ENCODE measurements at regions not wholly inside any gene's neighbourhood (a gene's known extent, or its start where the extent isn't known, plus 50 kb on each side); places are given as distances from the start of the nearest gene placed in this dataset.

DNA sequence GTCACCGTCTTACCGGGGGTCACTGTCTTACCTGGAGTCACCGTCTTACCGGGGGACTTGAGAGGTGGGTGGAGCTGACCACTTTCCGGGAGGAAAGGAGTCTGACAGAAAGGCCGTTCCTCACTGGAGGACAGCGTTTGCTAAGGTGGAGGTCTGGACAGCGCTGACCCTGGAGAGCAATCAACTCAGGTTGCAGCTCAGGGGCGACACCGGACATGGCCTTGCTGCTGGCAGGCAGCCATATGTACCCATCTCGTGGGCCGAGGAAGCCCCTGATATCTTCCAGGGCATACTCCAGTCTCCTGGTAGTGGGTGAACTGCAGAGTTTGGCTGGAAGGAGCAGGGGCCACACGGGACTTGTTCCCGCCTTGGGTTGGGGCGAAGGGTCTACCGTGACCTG is 234.6 kb upstream of the MYT1L start:
- H3K4me1 ChIP-seq (ENCODE audit: control insufficient read depth, insufficient read depth, low read length) = no peaks in the 10 kb centered on the region
- H3K36me3 ChIP-seq (ENCODE audit: control insufficient read depth, insufficient read depth, low read length) = no peaks in the 10 kb centered on the region
- H3K4me3 ChIP-seq (ENCODE audit: low read length) = no peak overlapping the region
- H3K27me3 ChIP-seq (ENCODE audit: control insufficient read depth, insufficient read depth, low read length) = no peaks in the 10 kb centered on the region
- no peak overlapping the region for H3K27ac ChIP-seq (ENCODE audit: low read depth, low read length)
- H3K9ac ChIP-seq (ENCODE audit: low read length) = no peak overlapping the region

DNA sequence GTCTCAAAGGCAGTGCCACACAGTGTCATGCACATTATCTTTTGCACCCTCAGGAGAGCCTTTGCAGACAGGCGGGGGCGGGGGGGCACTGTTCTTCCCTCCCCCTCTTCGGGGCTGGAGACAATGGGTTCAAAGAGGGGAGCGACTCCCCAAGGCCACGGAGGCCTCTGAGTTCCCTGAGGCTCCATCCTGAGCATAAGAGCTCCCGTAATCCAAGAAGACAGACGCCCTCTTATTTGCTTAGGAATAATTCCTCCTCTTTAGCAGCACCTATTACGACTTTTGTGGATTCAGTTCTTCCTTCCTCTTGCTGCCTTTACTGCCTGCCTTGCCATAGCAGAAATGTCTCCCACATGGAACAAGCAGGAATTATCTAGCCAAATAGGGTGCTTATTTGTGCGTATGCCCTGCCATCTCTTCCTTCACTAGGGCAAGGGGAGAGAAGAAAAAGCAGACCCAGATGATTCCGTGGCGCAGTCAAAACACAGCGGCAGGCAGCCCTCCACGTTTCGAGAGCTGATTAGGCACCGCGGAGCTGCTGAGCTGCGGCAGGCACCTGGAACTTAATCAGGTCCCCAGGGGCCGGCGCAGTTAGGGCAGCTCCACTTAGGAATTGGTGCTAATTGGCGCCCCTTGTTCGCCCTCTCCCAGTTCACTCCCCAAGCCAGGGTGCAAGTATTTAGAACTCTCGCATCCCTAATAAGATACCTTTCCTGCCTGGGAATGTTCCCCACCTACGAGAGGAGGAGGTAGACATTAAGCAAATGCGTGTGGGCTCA is 233.4 kb upstream of the MYT1L start:
- Histone ChIP-seq H3K4me3 (ENCODE audit: low read length) (no peak overlapping the region), H3K27me3 (ENCODE audit: control insufficient read depth, insufficient read depth, low read length) (no peaks in the 10 kb centered on the region), H3K9ac (ENCODE audit: low read length) (no peak overlapping the region), H3K4me1 (ENCODE audit: control insufficient read depth, insufficient read depth, low read length) (no peaks in the 10 kb centered on the region), H3K36me3 (ENCODE audit: control insufficient read depth, insufficient read depth, low read length) (no peaks in the 10 kb centered on the region), H3K27ac (ENCODE audit: low read depth, low read length) (no peak overlapping the region)

DNA sequence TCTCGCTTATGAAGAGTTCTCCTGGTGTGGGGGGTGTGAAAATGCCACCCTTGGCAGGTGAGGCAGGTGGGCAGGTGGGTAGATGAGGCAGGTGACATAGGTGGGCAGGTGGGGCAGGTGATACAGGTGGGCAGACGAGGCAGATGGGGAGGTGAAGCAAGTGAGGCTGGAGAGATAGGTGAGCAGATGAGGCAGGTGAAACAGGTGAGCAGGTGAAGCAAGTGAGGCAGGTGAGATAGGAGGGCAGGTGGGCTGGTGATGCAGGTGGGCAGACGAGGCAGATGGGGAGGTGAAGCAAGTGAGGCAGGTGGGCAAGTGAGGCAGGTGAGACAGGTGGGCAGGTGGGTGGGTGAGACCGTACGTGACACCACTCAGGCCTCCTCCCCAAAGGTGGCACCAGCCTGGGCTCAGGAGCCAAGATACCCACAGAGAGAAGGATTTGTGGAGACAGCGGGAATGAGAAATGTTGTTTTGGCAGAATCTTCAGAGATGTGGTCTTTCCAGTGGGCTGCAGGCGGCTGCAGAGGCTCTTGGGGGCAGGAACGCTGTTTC is 232.3 kb upstream of the MYT1L start:
- no peak overlapping the region for H3K4me3 ChIP-seq (ENCODE audit: low read length)
- no peak overlapping the region for H3K9ac ChIP-seq (ENCODE audit: low read length)
- no peaks in the 10 kb centered on the region for H3K4me1 ChIP-seq (ENCODE audit: control insufficient read depth, insufficient read depth, low read length)
- H3K27ac ChIP-seq (ENCODE audit: low read depth, low read length) = no peak overlapping the region
- H3K27me3 ChIP-seq (ENCODE audit: control insufficient read depth, insufficient read depth, low read length) = no peaks in the 10 kb centered on the region
- H3K36me3 ChIP-seq (ENCODE audit: control insufficient read depth, insufficient read depth, low read length) = no peaks in the 10 kb centered on the region

- no peaks in the 10 kb centered on the region for H3K36me3 ChIP-seq (ENCODE audit: control insufficient read depth, insufficient read depth, low read length)
- no peak overlapping the region for H3K27ac ChIP-seq (ENCODE audit: low read depth, low read length)
- H3K4me1 ChIP-seq (ENCODE audit: control insufficient read depth, insufficient read depth, low read length) = no peaks in the 10 kb centered on the region
- H3K9ac ChIP-seq (ENCODE audit: low read length) = no peak overlapping the region
- H3K4me3 ChIP-seq (ENCODE audit: low read length) = no peak overlapping the region
- no peaks in the 10 kb centered on the region for H3K27me3 ChIP-seq (ENCODE audit: control insufficient read depth, insufficient read depth, low read length)
Observed at GRCh38 chr2:2562867-2563266, 231.8 kb upstream of the MYT1L start.

DNA sequence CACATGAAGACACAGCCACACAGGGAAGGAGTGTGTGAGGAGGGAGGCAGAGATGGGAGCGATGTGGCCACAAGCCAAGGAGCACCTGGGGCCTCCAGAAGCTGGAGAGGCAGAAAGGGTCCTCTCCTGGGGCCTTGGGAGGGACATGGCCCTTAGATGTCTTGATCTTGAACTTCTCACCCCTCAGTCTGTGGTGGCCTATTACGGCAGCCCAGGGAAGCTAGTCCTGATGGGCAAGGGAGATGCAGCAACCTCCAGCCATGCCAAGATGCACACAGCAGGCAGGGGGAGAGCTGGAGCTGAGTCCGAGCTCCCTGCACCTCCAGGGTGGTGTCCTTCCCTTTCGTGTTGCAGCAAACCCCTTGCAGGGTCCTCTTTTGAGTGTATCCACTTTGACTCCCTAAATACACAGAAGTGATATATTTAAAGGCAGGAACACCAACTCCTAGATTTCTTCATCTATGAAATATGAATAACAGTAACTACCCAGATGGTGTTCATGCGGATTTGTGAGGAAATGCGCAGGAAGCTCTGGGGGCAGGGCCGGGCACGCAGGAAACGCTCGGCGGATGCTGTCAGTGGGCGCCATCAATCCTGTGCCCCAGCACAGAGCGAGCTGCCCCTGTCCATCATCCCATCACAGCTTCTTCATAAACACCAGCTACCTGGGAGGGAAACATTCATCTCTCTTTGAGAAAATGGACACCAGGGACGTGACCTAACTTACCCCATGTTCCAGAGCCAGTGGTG is 230.4 kb upstream of the MYT1L start:
- Histone ChIP-seq H3K9ac (ENCODE audit: low read length) (no peak overlapping the region), H3K27ac (ENCODE audit: low read depth, low read length) (no peak overlapping the region), H3K4me3 (ENCODE audit: low read length) (no peak overlapping the region), H3K27me3 (ENCODE audit: control insufficient read depth, insufficient read depth, low read length) (no peaks in the 10 kb centered on the region), H3K4me1 (ENCODE audit: control insufficient read depth, insufficient read depth, low read length) (no peaks in the 10 kb centered on the region), H3K36me3 (ENCODE audit: control insufficient read depth, insufficient read depth, low read length) (no peaks in the 10 kb centered on the region)

DNA sequence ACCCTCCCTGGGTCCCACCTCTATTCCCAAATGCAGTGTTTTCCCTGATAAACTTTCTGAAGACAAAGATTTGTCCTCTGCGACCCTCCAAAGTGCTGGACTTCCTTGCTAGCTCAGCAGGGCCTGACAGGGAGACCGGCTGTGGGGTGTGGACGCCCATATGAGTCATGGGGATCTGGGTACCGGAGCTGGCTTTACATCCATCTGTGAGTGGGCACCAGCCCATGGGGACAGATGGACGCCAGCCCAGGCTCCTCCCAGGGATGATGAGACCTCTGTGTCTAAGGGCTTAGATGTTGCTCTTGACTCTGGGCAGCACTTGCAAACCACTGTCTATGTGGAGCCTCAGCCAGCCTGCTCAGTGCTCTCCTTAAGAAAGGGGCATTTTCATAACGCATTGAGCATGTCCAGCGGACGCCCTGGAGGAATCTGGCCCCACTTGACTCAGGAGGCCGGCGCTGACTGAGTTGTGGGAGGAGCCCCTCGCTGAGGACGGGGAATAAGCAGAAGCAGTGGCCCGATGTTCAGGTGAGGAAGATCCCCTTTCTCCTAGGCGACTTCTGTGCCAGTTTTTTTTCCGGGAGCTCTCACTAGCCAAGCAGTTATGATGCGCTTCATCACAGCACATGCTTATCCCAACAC is 229.4 kb upstream of the MYT1L start:
- Histone ChIP-seq H3K4me1 (ENCODE audit: control insufficient read depth, insufficient read depth, low read length) (no peaks in the 10 kb centered on the region), H3K27me3 (ENCODE audit: control insufficient read depth, insufficient read depth, low read length) (no peaks in the 10 kb centered on the region), H3K4me3 (ENCODE audit: low read length) (no peak overlapping the region), H3K36me3 (ENCODE audit: control insufficient read depth, insufficient read depth, low read length) (no peaks in the 10 kb centered on the region), H3K27ac (ENCODE audit: low read depth, low read length) (no peak overlapping the region), H3K9ac (ENCODE audit: low read length) (no peak overlapping the region)

- Histone ChIP-seq H3K27me3 (ENCODE audit: control insufficient read depth, insufficient read depth, low read length) (no peaks in the 10 kb centered on the region), H3K9ac (ENCODE audit: low read length) (no peak overlapping the region), H3K4me3 (ENCODE audit: low read length) (no peak overlapping the region), H3K4me1 (ENCODE audit: control insufficient read depth, insufficient read depth, low read length) (no peaks in the 10 kb centered on the region), H3K27ac (ENCODE audit: low read depth, low read length) (no peak overlapping the region), H3K36me3 (ENCODE audit: control insufficient read depth, insufficient read depth, low read length) (no peaks in the 10 kb centered on the region)
Observed at GRCh38 chr2:2558476-2558875, 227.4 kb upstream of the MYT1L start.

GRCh38 chr2:2557475-2557874 is 226.4 kb upstream of the MYT1L start:
- Histone ChIP-seq H3K36me3 (ENCODE audit: control insufficient read depth, insufficient read depth, low read length) (no peaks in the 10 kb centered on the region), H3K9ac (ENCODE audit: low read length) (no peak overlapping the region), H3K27ac (ENCODE audit: low read depth, low read length) (no peak overlapping the region), H3K4me1 (ENCODE audit: control insufficient read depth, insufficient read depth, low read length) (no peaks in the 10 kb centered on the region), H3K4me3 (ENCODE audit: low read length) (no peak overlapping the region), H3K27me3 (ENCODE audit: control insufficient read depth, insufficient read depth, low read length) (no peaks in the 10 kb centered on the region)

DNA sequence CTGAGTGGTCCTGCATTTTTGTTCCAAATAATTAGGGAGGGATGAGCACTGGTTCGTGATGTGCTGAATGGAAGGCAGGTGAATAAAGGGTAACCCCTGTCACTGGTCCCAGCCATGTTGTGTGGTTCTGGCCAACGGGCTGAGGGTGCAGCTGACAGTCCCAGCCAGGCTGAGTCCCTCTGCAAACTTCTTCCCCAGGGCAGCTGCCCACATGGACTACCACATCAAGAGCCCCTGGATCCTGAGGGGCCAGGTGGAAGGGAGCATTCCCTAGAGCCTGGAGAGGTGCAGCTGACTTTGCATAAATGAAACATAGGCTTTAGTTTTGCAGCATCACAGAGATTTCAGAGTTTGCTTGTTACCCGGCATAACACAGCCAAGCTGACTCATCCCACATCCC is 219.8 kb upstream of the MYT1L start:
- Histone ChIP-seq H3K27ac (ENCODE audit: low read depth, low read length) (no peak overlapping the region), H3K4me3 (ENCODE audit: low read length) (no peak overlapping the region), H3K36me3 (ENCODE audit: control insufficient read depth, insufficient read depth, low read length) (no peaks in the 10 kb centered on the region), H3K4me1 (ENCODE audit: control insufficient read depth, insufficient read depth, low read length) (no peaks in the 10 kb centered on the region), H3K27me3 (ENCODE audit: control insufficient read depth, insufficient read depth, low read length) (no peaks in the 10 kb centered on the region), H3K9ac (ENCODE audit: low read length) (no peak overlapping the region)

- H3K9ac ChIP-seq (ENCODE audit: low read length) = no peak overlapping the region
- no peaks in the 10 kb centered on the region for H3K4me1 ChIP-seq (ENCODE audit: control insufficient read depth, insufficient read depth, low read length)
- H3K27ac ChIP-seq (ENCODE audit: low read depth, low read length) = no peak overlapping the region
Observed at GRCh38 chr2:2547911-2548310, 216.8 kb upstream of the MYT1L start.

DNA sequence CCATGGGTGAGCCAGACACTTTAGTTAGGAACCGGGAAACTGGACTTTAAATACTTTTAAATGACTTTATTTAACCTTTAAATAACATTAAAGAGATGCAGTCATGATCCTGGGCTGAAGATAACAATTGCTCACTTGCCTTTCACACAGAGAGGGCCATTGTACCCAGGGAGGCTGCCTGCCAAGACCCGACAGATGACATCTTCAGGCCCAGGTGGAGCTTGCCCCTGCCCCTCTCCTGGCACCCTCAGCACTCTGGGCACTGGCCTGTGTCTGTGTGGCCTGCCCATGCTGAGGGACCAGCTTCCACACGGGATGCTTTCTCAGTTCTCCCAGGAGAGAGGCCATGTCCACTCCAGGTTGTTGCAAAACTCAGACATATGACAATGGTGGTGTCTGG is 216.4 kb upstream of the MYT1L start:
- no peaks in the 10 kb centered on the region for H3K36me3 ChIP-seq (ENCODE audit: control insufficient read depth, insufficient read depth, low read length)
- no peaks in the 10 kb centered on the region for H3K4me1 ChIP-seq (ENCODE audit: control insufficient read depth, insufficient read depth, low read length)
- H3K9ac ChIP-seq (ENCODE audit: low read length) = no peak overlapping the region
- no peaks in the 10 kb centered on the region for H3K27me3 ChIP-seq (ENCODE audit: control insufficient read depth, insufficient read depth, low read length)
- no peak overlapping the region for H3K4me3 ChIP-seq (ENCODE audit: low read length)
- H3K27ac ChIP-seq (ENCODE audit: low read depth, low read length) = no peak overlapping the region

More at GRCh38 chr2:2547911-2548310, 216.8 kb upstream of the MYT1L start:
- Histone ChIP-seq H3K4me3 (ENCODE audit: low read length) (no peak overlapping the region), H3K36me3 (ENCODE audit: control insufficient read depth, insufficient read depth, low read length) (no peaks in the 10 kb centered on the region), H3K27me3 (ENCODE audit: control insufficient read depth, insufficient read depth, low read length) (no peaks in the 10 kb centered on the region)

- H3K4me1 ChIP-seq (ENCODE audit: control insufficient read depth, insufficient read depth, low read length) = no peaks in the 10 kb centered on the region
Observed at GRCh38 chr2:2546046-2546445, 215.0 kb upstream of the MYT1L start.

More at GRCh38 chr2:2546046-2546445, 215.0 kb upstream of the MYT1L start:
- Histone ChIP-seq H3K36me3 (ENCODE audit: control insufficient read depth, insufficient read depth, low read length) (no peaks in the 10 kb centered on the region), H3K27me3 (ENCODE audit: control insufficient read depth, insufficient read depth, low read length) (no peaks in the 10 kb centered on the region), H3K9ac (ENCODE audit: low read length) (no peak overlapping the region), H3K27ac (ENCODE audit: low read depth, low read length) (no peak overlapping the region), H3K4me3 (ENCODE audit: low read length) (no peak overlapping the region)
